Renal pelvis (tissue), 1 donor: ENCODE measurements at regions not wholly inside any gene's neighbourhood (a gene's known extent, or its start where the extent isn't known, plus 50 kb on each side); places are given as distances from the start of the nearest gene placed in this dataset.

ENCODE experiments used
- DNase-seq: peaks from one replicate; pipeline ENCODE4 v3.0.0-alpha.2; 2013

GRCh38 chr21:32184065-32184464 is 94.8 kb downstream of the MIS18A start:
- DNase-seq, result no peak

DNA sequence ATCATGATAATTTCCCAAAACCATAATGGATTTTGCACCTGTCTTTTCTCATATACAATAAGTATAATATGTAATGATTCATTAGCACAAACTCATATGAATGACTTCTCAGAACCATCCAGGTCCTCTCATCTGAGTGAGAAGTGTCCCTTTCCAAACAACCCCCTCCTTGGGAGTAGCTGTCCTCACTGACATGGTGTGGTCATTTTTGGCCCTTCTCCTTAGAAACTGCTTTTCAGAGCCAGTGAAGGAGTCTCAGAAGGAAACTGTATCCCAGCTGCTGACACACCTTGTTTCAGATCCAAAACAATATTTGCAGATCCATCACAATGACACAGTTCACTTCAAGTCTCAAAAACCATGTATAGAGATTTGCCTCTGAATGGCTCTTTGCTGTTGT is 95.5 kb downstream of the MIS18A start:
- no peak for DNase-seq

DNA sequence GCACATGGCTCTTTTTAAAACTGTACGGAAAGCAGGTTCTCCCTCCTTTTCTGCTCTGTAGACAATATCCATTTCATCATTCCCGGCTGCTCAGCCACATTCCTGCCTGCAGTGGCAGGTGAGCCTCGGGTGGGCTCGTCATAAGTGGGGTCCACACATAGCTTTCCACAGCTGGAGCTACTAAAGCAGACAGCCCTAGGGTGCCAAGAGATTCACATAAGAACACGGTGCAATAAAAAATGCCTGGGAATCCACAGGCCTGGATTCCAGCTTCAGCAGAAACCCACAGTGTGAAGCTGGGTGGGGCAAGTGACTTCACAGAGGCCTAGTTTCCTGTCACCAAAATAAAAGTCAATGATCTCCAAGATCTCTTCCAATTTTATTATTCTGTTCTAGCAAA is 96.4 kb downstream of the MIS18A start:
- no peak for DNase-seq

DNA sequence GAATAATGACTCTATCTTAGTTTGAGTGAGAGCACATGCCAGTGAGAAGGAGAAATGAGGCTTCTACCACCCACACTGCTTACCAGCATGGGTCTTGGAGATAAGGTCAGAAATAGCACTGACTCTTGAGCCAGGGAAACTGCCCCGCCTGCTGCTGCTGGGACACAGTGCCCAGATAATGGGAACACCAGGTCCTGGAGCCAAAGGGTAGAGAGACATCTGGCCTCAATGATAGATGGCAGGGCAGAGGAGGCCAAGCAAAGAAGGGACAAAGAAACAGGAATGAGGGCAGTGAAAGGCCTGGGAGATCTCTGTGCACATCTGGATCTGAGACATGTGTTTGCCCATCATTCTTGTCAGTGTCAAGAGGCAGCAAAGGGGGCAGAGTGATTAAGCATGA is 97.4 kb downstream of the MIS18A start:
- no peak for DNase-seq

GRCh38 chr21:32174819-32175218 is 104.0 kb downstream of the MIS18A start:
- DNase-seq, result no peak

- DNase-seq, result no peak
Observed at GRCh38 chr21:32173121-32173724, 105.6 kb downstream of the MIS18A start.

DNA sequence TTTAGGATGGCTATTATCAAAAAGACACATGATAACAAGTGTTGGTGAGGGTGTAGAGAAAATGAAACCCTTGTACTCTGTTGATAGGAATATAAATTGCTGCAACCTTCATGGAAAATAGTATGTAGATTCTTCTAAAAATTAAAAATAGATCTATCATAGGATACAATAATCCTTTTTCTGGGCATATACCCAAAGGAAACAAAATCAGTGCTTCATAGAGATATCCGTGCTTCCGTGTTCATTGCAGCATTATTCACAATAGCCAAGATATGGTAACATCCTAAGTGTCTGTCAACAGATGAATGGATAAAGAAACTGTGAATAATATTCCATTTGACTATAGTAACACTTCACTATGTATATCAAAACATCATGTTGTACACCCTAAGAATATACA is 106.7 kb downstream of the MIS18A start:
- DNase-seq, result no peak

GRCh38 chr21:32167513-32167912 is 111.3 kb downstream of the MIS18A start:
- DNase-seq, result no peak

DNA sequence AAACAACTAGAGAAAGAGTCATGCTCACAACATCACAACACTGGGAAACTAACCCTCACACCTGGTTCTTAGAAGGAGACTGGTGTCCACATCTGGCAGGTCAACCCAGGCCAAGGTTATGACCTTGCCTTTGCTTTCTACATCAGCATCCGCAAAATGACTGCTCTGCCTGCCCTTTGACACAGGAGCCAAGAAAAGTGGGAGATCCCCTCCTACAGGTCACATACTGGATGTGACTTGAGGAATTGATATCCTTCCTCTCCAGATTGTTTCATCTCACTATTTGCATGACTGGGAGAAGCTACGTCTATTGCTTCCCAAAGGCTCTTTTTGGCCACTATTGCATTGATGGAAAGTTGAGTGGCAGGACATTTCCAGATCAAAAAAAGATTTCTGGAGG is 115.5 kb downstream of the MIS18A start:
- DNase-seq, result no peak

GRCh38 chr21:32162727-32163320 is 116.0 kb downstream of the MIS18A start:
- DNase-seq, result no peak

DNA sequence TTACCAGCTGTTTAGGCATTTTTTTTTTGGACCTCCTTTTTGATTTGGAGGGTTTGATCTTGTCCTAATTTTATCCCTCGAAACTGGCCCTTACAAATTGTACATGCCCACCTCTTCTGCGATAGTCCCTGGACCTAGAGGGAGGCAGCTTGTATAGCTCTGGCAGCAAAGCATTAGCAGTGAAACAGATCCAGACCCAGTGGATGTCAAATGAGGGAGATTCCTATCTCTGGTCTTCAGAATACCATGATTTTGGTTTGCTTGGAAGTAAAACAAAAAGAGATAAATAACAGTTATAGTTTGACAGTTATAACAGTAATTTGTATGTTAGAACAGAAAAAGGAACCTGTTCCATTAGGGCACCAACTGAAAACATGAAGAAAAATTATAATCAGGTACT is 123.6 kb downstream of the MIS18A start:
- no peak for DNase-seq

GRCh38 chr21:32147041-32147440 is 131.8 kb downstream of the MIS18A start:
- DNase-seq, result no peak

GRCh38 chr21:32144851-32145250 is 134.0 kb downstream of the MIS18A start:
- no peak for DNase-seq

DNA sequence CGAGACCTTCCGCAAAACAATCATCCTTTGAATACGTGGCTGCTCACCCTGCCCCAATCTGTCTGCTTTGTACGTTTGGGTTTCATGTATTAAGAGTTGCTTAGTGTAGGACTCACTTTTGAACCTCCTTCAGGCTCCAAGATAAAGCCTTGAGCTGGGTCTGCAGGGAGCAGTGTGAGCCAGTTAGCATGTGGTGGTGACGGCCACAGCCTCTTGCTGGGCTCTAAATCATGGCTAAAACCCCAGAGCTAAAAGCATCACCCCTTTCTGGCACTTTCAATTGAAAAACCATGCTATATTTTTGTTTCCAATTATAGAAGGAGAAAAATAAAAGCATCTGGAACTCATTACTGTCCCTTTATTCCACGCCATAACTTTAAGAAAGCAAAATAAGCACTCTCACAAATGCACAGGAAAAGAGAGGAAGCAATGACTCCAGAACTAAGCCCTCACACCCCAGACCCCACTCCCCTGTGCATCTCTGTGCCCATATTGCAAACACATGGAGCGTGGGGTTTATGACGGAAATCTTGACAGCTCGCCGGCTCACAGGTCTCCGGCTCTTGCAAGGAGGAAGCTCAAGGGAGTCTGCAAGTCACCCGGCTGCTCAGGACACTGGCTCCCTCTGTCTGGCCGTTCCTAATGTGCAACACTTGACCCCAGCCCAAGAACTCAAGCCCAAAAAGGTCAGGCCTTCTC is 135.5 kb downstream of the MIS18A start:
- DNase-seq, result peak; percentile 68

GRCh38 chr21:32141318-32141633 is 137.6 kb downstream of the MIS18A start:
- no peak for DNase-seq

- DNase-seq, result no peak
Observed at GRCh38 chr21:32140604-32141317, 138.1 kb downstream of the MIS18A start.

DNA sequence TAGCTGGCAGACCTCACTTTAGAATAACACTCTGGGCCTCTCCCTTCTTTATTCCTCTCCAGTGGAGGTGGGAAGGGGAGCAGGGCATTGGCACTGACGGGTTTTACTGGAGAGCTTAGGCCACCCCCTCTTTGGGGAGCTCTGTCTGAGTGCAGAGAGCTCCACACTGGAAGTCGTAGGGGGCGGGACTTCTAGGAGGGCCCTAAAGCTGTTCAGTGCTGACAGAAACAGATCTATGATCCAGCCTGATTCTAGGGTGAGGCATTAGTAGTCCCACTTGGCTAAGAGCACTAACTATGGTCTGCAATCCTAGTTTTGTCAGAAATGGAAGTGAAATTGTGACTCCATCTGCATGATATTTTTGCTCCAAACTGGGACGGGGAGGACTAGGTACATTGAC is 138.7 kb downstream of the MIS18A start:
- DNase-seq, result no peak

GRCh38 chr21:32138658-32139057 is 140.2 kb downstream of the MIS18A start:
- DNase-seq, result no peak

- no peak for DNase-seq
Observed at GRCh38 chr21:32137931-32138330, 140.9 kb downstream of the MIS18A start.

DNA sequence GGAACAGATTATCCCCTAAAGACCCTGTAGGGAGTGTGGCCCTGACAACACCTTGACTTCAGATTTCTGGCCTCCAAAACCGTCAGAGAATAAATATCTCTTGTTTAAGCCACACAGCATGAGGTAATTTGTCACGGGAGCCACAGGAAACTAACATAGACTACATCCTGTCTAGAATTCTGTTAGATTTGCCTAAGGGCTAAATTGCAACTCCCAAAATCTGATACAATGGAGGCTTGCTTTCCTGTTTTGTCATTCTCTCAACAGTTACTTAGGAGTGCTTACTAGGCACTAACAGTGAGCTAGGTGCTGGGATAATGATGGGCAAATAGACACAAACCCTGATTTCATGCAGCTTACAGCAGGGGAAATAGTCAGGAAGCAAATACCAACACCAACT is 141.6 kb downstream of the MIS18A start:
- DNase-seq, result no peak

DNA sequence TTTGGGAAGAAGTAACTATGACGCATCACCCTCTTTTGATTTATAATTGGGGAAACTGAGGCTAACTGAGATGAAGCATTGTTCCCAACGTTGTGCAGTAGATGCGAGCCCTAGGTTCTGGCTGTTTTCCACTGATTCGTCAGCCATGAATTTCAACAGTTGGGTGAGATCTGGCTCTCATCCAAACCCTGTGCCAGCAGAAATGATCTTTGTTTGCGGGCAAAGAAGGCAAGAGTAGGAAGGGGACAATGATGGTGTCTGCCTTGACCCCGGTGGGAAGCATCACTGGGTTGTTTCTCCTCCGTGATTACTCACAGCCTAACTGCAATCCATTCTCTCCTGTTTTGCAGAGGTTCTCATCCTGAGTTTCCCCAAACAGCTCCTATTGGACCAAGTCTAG is 142.3 kb downstream of the MIS18A start:
- DNase-seq, result no peak

DNA sequence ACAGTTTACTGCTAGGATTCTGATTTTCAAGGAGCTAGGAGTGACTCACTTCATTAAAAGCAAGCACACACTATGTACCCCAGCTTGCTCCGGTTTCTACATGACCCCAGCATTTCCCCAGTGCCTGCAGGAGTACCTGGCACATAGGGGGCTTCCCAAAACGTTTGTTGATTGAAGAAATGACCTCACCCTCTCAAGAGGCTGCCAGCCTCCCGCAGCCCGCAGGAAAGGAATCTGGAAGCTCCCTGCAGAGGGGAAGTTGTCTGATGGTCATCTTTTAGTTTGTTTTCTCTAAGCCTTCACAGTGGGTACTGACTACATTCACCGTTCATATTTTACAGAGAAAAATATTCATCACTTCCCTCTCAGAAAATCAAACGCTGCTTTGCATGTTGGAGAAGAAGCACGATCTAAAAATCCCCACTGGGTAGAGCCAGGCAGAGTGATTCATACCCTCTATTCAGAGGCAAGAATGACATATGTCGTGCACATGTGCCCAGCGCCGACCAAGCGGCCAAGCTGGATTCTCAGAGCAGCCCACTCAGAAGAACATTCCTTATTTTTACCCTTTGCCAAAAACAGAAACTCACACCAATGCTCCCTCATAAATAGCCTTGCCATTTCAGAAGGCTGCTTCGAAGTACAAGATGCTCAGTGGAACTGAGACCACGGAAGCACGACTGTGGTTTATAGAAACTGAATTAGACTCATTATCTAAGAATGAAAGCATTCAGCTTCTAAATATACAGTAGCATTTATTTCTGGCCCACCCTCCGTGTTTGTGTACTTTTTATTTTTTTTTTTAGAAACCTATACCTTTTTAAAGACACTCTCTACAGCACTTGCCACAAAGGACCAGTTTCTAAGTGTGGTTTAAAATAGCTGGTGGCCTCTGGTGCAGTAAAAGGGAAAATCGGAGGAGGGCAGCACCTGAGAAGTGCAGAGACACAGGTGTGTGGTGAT is 143.2 kb downstream of the MIS18A start:
- DNase-seq, result no peak
